Panc1 (cell line): ENCODE measurements at regions not wholly inside any gene's neighbourhood (a gene's known extent, or its start where the extent isn't known, plus 50 kb on each side); places are given as distances from the start of the nearest gene placed in this dataset.

ENCODE experiments used
- CTCF ChIP-seq: fragments of 450-650 bp; IDR thresholded peaks from 2 replicates; pipeline ENCODE4 v1.5.1; 2017; ENCODE audit warnings: mild to moderate bottlenecking
- POLR2AphosphoS5 ChIP-seq: IDR thresholded peaks from 2 replicates; pipeline ENCODE4 v1.6.1; 2012; ENCODE audit warnings: mild to moderate bottlenecking, low read depth, low read length, moderate library complexity
- REST ChIP-seq, 2 experiments: IDR thresholded peaks; 2 replicates each; pipeline ENCODE4 v1.6.1; 2011 to 2012; ENCODE audit warnings: low read depth in 2 of 2, control low read depth in 1 of 2, low read length in 1 of 2, mild to moderate bottlenecking in 1 of 2, moderate library complexity in 1 of 2; ENCODE audit not compliant: insufficient read depth in 1 of 2
- SIN3A ChIP-seq: IDR thresholded peaks from 2 replicates; pipeline ENCODE4 v1.6.1; 2012; ENCODE audit warnings: low read depth, mild to moderate bottlenecking, low read length, moderate library complexity, borderline replicate concordance; ENCODE audit not compliant: insufficient read depth

- TF ChIP-seq CTCF: no peak
- no peak for TF ChIP-seq POLR2AphosphoS5
- no peak for TF ChIP-seq REST (IDR thresholded peaks at IDR 0.05; ENCODE audit: insufficient read depth in 1 of 2, low read depth in 2 of 2, low read length in 1 of 2)
- no peak for TF ChIP-seq SIN3A
These were observed 94.7 kb upstream of the PWP1 start for GRCh38 chr12:107590814-107591375.
